DOHH2 (cell line): ENCODE measurements at regions not wholly inside any gene's neighbourhood (a gene's known extent, or its start where the extent isn't known, plus 50 kb on each side); places are given as distances from the start of the nearest gene placed in this dataset.

Source experiments
- CTCF ChIP-seq: fragments of 200-600 bp; sonication (generic); IDR thresholded peaks from one replicate; pipeline ENCODE4 v1.5.1; 2014; ENCODE audit warnings: antibody characterized with exemption, mild to moderate bottlenecking, low read depth, low read length; ENCODE audit not compliant: poor library complexity, severe bottlenecking
- EZH2phosphoT487 ChIP-seq: fragments of 200-600 bp; sonication (generic); IDR thresholded peaks from 2 replicates; pipeline ENCODE4 v1.6.1; 2017; ENCODE audit warnings: borderline replicate concordance, mild to moderate bottlenecking, antibody characterized with exemption, low read length, moderate library complexity, mixed read lengths

DNA sequence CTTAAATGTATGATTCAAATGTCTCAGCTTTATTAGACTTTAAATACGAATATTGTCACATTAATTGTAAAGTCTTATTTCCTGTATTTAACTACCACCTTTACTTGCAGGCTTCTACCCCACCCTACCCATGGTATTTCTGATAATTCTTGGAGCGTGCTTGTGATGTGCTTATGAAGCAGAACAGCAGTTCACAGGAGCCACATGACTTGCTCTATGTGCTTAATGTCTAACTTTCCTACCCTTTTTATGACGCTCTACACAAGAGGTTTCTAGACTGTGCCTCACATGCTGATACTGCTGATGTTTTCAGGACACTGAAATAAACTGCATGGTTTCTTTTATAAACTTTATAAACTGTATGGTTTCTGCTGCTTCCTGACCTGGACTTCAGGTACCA lies 553.5 kb upstream of the CCDC54 start:
- TF ChIP-seq CTCF = no peak
- TF ChIP-seq EZH2phosphoT487 = no peak
